ENCODE measurements at regions not wholly inside any gene's neighbourhood (a gene's known extent, or its start where the extent isn't known, plus 50 kb on each side); places are given as distances from the start of the nearest gene placed in this dataset.

GRCh38 chr16:74046524-74046923, 250.1 kb upstream of the PSMD7 start:
- no peak for TF ChIP-seq EP300 (IDR thresholded peaks at IDR 0.05)
- no peak for TF ChIP-seq CTCF (IDR thresholded peaks at IDR 0.05)
- TF ChIP-seq POLR2A (IDR thresholded peaks at IDR 0.05): no peak
- DNase-seq (ENCODE audit: low spot score in 2 of 2): no peak
- Histone ChIP-seq H3K27me3 (no peaks in the 10 kb centered on the region), H3K9me3 (no peaks in the 10 kb centered on the region), H3K4me1 (no peaks in the 10 kb centered on the region), H3K27ac (no peak overlapping the region), H3K4me3 (no peak overlapping the region), H3K36me3 (no peaks in the 10 kb centered on the region)
- WGBS, 2 donors: 49 to 64% methylated on average over 5 of the region's 5 CpGs

- no peak for DNase-seq (ENCODE audit: low spot score in 2 of 2)
- H3K4me1 ChIP-seq: no peaks in the 10 kb centered on the region
- H3K27me3 ChIP-seq: no peaks in the 10 kb centered on the region
- H3K36me3 ChIP-seq: no peaks in the 10 kb centered on the region
- no peak overlapping the region for H3K27ac ChIP-seq
- WGBS, 2 donors: 88 to 89% methylated on average over 3 of the region's 3 CpGs
- H3K9me3 ChIP-seq: no peaks in the 10 kb centered on the region
- no peak overlapping the region for H3K4me3 ChIP-seq
- TF ChIP-seq POLR2A (IDR thresholded peaks at IDR 0.05) (no peak), CTCF (IDR thresholded peaks at IDR 0.05) (no peak), EP300 (IDR thresholded peaks at IDR 0.05) (no peak)
Measured at GRCh38 chr16:74045513-74045912, 251.1 kb upstream of the PSMD7 start.

GRCh38 chr16:74035816-74036215, 260.8 kb upstream of the PSMD7 start:
- 0 to 8% methylated on average over 1 of the region's 1 CpG for WGBS, 2 donors
- H3K36me3 ChIP-seq: no peaks in the 10 kb centered on the region
- H3K27me3 ChIP-seq: no peaks in the 10 kb centered on the region
- DNase-seq (ENCODE audit: low spot score in 2 of 2): no peak
- H3K4me3 ChIP-seq: no peak overlapping the region
- no peak for TF ChIP-seq EP300 (IDR thresholded peaks at IDR 0.05)
- TF ChIP-seq CTCF (IDR thresholded peaks at IDR 0.05): no peak
- TF ChIP-seq POLR2A (IDR thresholded peaks at IDR 0.05): no peak
- H3K27ac ChIP-seq: no peak overlapping the region
- H3K9me3 ChIP-seq: no peaks in the 10 kb centered on the region
- no peaks in the 10 kb centered on the region for H3K4me1 ChIP-seq

- Histone ChIP-seq H3K4me1 (no peaks in the 10 kb centered on the region), H3K27me3 (no peaks in the 10 kb centered on the region), H3K27ac (no peak overlapping the region), H3K4me3 (no peak overlapping the region), H3K9me3 (no peaks in the 10 kb centered on the region), H3K36me3 (no peaks in the 10 kb centered on the region)
- no peak for DNase-seq (ENCODE audit: low spot score in 2 of 2)
- 11 to 13% methylated on average over 4 of the region's 4 CpGs for WGBS, 2 donors
- no peak for TF ChIP-seq POLR2A (IDR thresholded peaks at IDR 0.05)
- TF ChIP-seq CTCF (IDR thresholded peaks at IDR 0.05): peak in 2 of 5 experiments; percentile 12 to 17
Measured at GRCh38 chr16:74034862-74035261, 261.8 kb upstream of the PSMD7 start.

GRCh38 chr16:74034200-74034599, 262.4 kb upstream of the PSMD7 start:
- WGBS, 2 donors: 34 to 47% methylated on average over 9 of the region's 9 CpGs
- Histone ChIP-seq H3K4me1 (no peaks in the 10 kb centered on the region), H3K36me3 (no peaks in the 10 kb centered on the region), H3K9me3 (no peaks in the 10 kb centered on the region), H3K27me3 (no peaks in the 10 kb centered on the region), H3K4me3 (no peak overlapping the region), H3K27ac (no peak overlapping the region)
- no peak for DNase-seq (ENCODE audit: low spot score in 2 of 2)
- no peak for TF ChIP-seq POLR2A (IDR thresholded peaks at IDR 0.05)

- H3K27me3 ChIP-seq: no peaks in the 10 kb centered on the region
- no peaks in the 10 kb centered on the region for H3K36me3 ChIP-seq
- no peak for DNase-seq (ENCODE audit: low spot score in 2 of 2)
- TF ChIP-seq EP300 (IDR thresholded peaks at IDR 0.05): no peak
- TF ChIP-seq CTCF (IDR thresholded peaks at IDR 0.05): no peak
- no peak for TF ChIP-seq POLR2A (IDR thresholded peaks at IDR 0.05)
- 67 to 75% methylated on average over 9 of the region's 9 CpGs for WGBS, 2 donors
- H3K27ac ChIP-seq: no peak overlapping the region
- no peaks in the 10 kb centered on the region for H3K9me3 ChIP-seq
- H3K4me1 ChIP-seq: no peaks in the 10 kb centered on the region
- no peak overlapping the region for H3K4me3 ChIP-seq
Measured at GRCh38 chr16:74033441-74033995, 263.1 kb upstream of the PSMD7 start.

Data from tibial nerve (tissue), 4 donors.